SU-DHL-6 (cell line): ENCODE measurements at regions not wholly inside any gene's neighbourhood (a gene's known extent, or its start where the extent isn't known, plus 50 kb on each side); places are given as distances from the start of the nearest gene placed in this dataset.

Source experiments
- CTCF ChIP-seq: fragments of 200-600 bp; sonication (generic); IDR thresholded peaks from one replicate; pipeline ENCODE4 v1.5.1; 2017; ENCODE audit warnings: antibody characterized with exemption, mild to moderate bottlenecking, low read length, moderate library complexity; ENCODE audit not compliant: insufficient read depth, poor library complexity, severe bottlenecking
- EZH2phosphoT487 ChIP-seq: fragments of 200-600 bp; sonication (generic), shearing (Covaris generic); conservative IDR thresholded peaks from 2 replicates; pipeline ENCODE4 v1.6.1; 2018; ENCODE audit warnings: mild to moderate bottlenecking, antibody characterized with exemption, low read length, moderate library complexity, mixed read lengths

- TF ChIP-seq CTCF = no peak
- TF ChIP-seq EZH2phosphoT487 = no peak
Measured at GRCh38 chr14:21910260-21910659, 236.6 kb upstream of the OR4E1 start.
